ENCODE measurements at regions not wholly inside any gene's neighbourhood (a gene's known extent, or its start where the extent isn't known, plus 50 kb on each side); places are given as distances from the start of the nearest gene placed in this dataset.

DNA sequence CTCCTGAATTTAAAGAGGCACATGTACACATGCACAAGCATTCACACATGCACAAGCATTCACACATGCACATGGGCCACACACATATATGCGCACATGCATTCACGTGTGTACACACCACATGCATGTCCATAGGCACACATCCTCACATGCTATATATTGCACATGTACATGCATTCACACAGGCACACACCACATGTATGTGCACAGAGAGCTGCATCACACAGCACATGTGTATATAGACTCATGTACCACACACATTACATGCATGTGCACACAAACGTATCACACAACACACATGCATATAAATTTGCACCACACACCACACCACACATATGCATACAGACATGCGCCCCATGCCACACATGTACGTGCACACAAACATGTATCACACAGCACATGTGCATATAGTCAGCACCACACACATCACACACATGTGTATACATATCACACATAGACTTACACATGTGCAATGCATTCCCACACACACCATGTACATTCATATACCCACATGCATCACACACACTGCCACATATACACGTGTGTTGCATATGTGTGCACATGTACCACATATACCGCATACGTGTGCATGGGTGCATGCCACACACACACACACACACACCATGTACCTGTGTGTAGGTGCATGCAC is 54.6 kb upstream of the COL18A1 start:
- Histone ChIP-seq H4K20me1 (ENCODE audit: insufficient read depth, low read length) (no peaks in the 10 kb centered on the region), H3K4me2 (ENCODE audit: low read length) (no peak overlapping the region), H3K4me1 (ENCODE audit: insufficient read depth, low read length) (no peaks in the 10 kb centered on the region), H2AFZ (ENCODE audit: low read depth, low read length) (no peak overlapping the region), H3K4me3 (ENCODE audit: insufficient read depth, low read depth, low read length) (no peak overlapping the region), H3K79me2 (ENCODE audit: insufficient read depth, low read length) (no peaks in the 10 kb centered on the region), H3K36me3 (ENCODE audit: insufficient read depth, low read length) (no peaks in the 10 kb centered on the region), H3K9me3 (ENCODE audit: insufficient read depth, low read depth, low read length) (no peaks in the 10 kb centered on the region), H3K9ac (ENCODE audit: low read length) (no peak overlapping the region), H3K27me3 (ENCODE audit: insufficient read depth, low read length) (no peaks in the 10 kb centered on the region), H3K27ac (ENCODE audit: low read depth, low read length) (no peak overlapping the region)
- no peak overlapping the region for H3K27ac Mint-ChIP-seq (ENCODE audit: unreplicated experiment)
- H3K9me3 Mint-ChIP-seq (ENCODE audit: unreplicated experiment): no peaks in the 10 kb centered on the region
- H3K4me3 Mint-ChIP-seq (ENCODE audit: unreplicated experiment): peak overlapping the region; percentile 23
- peaks cover 3% of the 10 kb centered on the region for H3K4me1 Mint-ChIP-seq (ENCODE audit: low read depth, unreplicated experiment)
- no peak for DNase-seq (ENCODE audit: low read depth)
- TF ChIP-seq, protein P1, sequence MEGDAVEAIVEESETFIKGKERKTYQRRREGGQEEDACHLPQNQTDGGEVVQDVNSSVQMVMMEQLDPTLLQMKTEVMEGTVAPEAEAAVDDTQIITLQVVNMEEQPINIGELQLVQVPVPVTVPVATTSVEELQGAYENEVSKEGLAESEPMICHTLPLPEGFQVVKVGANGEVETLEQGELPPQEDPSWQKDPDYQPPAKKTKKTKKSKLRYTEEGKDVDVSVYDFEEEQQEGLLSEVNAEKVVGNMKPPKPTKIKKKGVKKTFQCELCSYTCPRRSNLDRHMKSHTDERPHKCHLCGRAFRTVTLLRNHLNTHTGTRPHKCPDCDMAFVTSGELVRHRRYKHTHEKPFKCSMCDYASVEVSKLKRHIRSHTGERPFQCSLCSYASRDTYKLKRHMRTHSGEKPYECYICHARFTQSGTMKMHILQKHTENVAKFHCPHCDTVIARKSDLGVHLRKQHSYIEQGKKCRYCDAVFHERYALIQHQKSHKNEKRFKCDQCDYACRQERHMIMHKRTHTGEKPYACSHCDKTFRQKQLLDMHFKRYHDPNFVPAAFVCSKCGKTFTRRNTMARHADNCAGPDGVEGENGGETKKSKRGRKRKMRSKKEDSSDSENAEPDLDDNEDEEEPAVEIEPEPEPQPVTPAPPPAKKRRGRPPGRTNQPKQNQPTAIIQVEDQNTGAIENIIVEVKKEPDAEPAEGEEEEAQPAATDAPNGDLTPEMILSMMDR (IDR thresholded peaks at IDR 0.05; ENCODE audit: insufficient read depth, low read depth, low read length): no peak
- no peak for TF ChIP-seq EZH2 (IDR thresholded peaks at IDR 0.05; ENCODE audit: insufficient read depth, low read length)
- peaks cover 4% of the 10 kb centered on the region for H3K27me3 Mint-ChIP-seq (ENCODE audit: low read depth, unreplicated experiment)
- H3K36me3 Mint-ChIP-seq (ENCODE audit: low read depth, unreplicated experiment): no peaks in the 10 kb centered on the region
- no peak for FAIRE-seq

DNA sequence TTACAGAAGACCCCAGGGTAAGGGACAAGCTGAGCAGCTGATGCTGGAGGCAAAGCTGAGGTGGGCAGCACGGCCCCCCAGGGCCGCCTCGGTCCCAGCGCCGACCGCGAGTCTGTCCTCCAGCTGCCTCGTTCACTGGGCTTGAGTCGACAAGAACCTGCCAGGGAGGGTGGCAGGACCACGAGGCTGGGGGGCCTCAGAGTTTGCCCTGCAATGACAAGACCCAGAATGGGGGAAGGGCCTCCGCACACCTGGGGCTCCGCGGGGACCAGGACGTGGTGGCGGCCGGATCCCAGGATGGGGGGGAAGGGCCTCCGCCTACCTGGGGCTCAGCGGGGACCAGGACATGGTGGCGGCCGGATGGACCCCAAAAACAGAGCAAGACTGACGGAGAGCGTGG is 53.9 kb upstream of the COL18A1 start:
- DNase-seq (ENCODE audit: low read depth) (no peak), FAIRE-seq (no peak)
- no peaks in the 10 kb centered on the region for H3K9me3 ChIP-seq (ENCODE audit: insufficient read depth, low read depth, low read length)
- H3K27ac ChIP-seq (ENCODE audit: low read depth, low read length): no peak overlapping the region
- H3K27me3 ChIP-seq (ENCODE audit: insufficient read depth, low read length): no peaks in the 10 kb centered on the region
- no peaks in the 10 kb centered on the region for H3K36me3 ChIP-seq (ENCODE audit: insufficient read depth, low read length)
- TF ChIP-seq, protein P1 (IDR thresholded peaks at IDR 0.05; ENCODE audit: insufficient read depth, low read depth, low read length): no peak
- TF ChIP-seq EZH2 (IDR thresholded peaks at IDR 0.05; ENCODE audit: insufficient read depth, low read length): no peak
- H3K4me3 ChIP-seq (ENCODE audit: insufficient read depth, low read depth, low read length): no peak overlapping the region
- Mint-ChIP-seq H3K27me3 (ENCODE audit: low read depth, unreplicated experiment) (peaks cover 10% of the 10 kb centered on the region), H3K9me3 (ENCODE audit: unreplicated experiment) (no peaks in the 10 kb centered on the region), H3K27ac (ENCODE audit: unreplicated experiment) (no peak overlapping the region), H3K4me1 (ENCODE audit: low read depth, unreplicated experiment) (peaks cover 3% of the 10 kb centered on the region), H3K36me3 (ENCODE audit: low read depth, unreplicated experiment) (no peaks in the 10 kb centered on the region), H3K4me3 (ENCODE audit: unreplicated experiment) (no peak overlapping the region)
- no peak overlapping the region for H2AFZ ChIP-seq (ENCODE audit: low read depth, low read length)
- H3K9ac ChIP-seq (ENCODE audit: low read length): no peak overlapping the region
- H3K79me2 ChIP-seq (ENCODE audit: insufficient read depth, low read length): no peaks in the 10 kb centered on the region
- H4K20me1 ChIP-seq (ENCODE audit: insufficient read depth, low read length): no peaks in the 10 kb centered on the region
- no peak overlapping the region for H3K4me2 ChIP-seq (ENCODE audit: low read length)
- no peaks in the 10 kb centered on the region for H3K4me1 ChIP-seq (ENCODE audit: insufficient read depth, low read length)

DNA sequence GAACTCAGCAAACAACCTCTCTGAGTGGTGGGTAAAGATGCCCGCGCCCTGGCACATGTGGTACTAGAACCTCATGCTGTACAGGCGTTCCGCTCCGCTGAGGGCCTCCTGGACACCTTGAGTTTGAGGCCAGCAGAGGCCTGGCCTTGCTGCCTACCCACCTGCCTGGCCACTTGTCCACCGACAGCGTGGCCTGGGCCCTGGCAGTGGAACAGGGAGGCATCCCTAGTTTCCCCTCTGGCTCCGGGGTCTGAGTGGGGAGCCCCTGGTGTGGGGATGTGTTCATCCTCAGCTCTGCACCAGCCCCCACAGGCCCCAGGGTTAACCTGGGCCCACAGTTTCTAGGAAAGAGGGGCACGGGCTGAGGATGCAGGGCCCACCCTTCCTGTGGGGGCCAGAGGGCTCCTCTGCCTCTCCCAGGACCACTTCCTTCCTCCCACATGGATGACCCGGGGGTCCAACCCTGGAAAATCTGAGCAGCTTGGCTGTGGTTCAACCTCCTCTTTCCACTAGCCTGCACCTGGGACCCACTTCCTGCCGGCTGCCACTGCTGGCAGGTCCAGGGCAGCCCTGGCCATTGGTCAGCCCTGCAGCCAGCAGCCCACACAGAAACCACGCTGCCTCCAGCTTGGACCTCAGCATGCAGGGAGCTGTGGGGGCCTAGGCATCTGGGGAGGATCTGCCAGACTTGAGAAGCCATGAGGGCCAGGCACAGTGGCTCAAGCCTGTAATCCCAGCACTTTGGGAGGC is 53.3 kb upstream of the COL18A1 start:
- H3K79me2 ChIP-seq (ENCODE audit: insufficient read depth, low read length): no peaks in the 10 kb centered on the region
- peaks cover 3% of the 10 kb centered on the region for H3K4me1 Mint-ChIP-seq (ENCODE audit: low read depth, unreplicated experiment)
- no peak overlapping the region for H3K9ac ChIP-seq (ENCODE audit: low read length)
- H2AFZ ChIP-seq (ENCODE audit: low read depth, low read length): no peak overlapping the region
- H3K4me2 ChIP-seq (ENCODE audit: low read length): no peak overlapping the region
- no peaks in the 10 kb centered on the region for H3K9me3 ChIP-seq (ENCODE audit: insufficient read depth, low read depth, low read length)
- no peaks in the 10 kb centered on the region for H3K27me3 ChIP-seq (ENCODE audit: insufficient read depth, low read length)
- no peak overlapping the region for H3K4me3 ChIP-seq (ENCODE audit: insufficient read depth, low read depth, low read length)
- no peaks in the 10 kb centered on the region for H3K36me3 Mint-ChIP-seq (ENCODE audit: low read depth, unreplicated experiment)
- H3K9me3 Mint-ChIP-seq (ENCODE audit: unreplicated experiment): no peaks in the 10 kb centered on the region
- no peak overlapping the region for H3K27ac ChIP-seq (ENCODE audit: low read depth, low read length)
- H4K20me1 ChIP-seq (ENCODE audit: insufficient read depth, low read length): no peaks in the 10 kb centered on the region
- no peak for TF ChIP-seq EZH2 (IDR thresholded peaks at IDR 0.05; ENCODE audit: insufficient read depth, low read length)
- TF ChIP-seq, protein P1 (IDR thresholded peaks at IDR 0.05; ENCODE audit: insufficient read depth, low read depth, low read length): no peak
- H3K4me3 Mint-ChIP-seq (ENCODE audit: unreplicated experiment): no peak overlapping the region
- FAIRE-seq (no peak), DNase-seq (ENCODE audit: low read depth) (no peak)
- peaks cover 14% of the 10 kb centered on the region for H3K27me3 Mint-ChIP-seq (ENCODE audit: low read depth, unreplicated experiment)
- no peaks in the 10 kb centered on the region for H3K36me3 ChIP-seq (ENCODE audit: insufficient read depth, low read length)
- H3K27ac Mint-ChIP-seq (ENCODE audit: unreplicated experiment): no peak overlapping the region
- H3K4me1 ChIP-seq (ENCODE audit: insufficient read depth, low read length): no peaks in the 10 kb centered on the region

All from astrocyte (in vitro differentiated cells and primary cell).